ENCODE measurements at regions not wholly inside any gene's neighbourhood (a gene's known extent, or its start where the extent isn't known, plus 50 kb on each side); places are given as distances from the start of the nearest gene placed in this dataset.

DNA sequence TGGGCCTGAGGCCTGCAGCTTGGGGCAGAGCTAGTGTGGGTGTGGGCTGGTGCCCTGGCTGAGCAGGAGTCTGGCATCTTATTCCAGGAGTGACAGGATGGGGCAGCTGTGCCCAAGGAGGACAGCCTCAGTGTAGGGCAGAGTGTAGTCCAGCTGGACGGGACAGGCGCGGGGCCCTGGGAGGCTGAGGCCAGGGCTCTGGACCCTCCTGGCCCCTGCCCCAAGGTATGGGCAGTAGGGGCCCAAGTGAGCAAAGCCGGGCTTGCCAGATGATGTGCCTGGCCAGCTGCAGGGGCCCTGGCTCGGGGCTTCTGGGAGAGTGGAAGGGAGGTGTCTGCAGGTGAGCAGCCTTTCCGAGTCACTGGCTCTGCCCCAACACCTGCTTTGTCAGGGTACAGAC, 1190.9 kb downstream of the BRD1 start:
- TF ChIP-seq, protein P1, sequence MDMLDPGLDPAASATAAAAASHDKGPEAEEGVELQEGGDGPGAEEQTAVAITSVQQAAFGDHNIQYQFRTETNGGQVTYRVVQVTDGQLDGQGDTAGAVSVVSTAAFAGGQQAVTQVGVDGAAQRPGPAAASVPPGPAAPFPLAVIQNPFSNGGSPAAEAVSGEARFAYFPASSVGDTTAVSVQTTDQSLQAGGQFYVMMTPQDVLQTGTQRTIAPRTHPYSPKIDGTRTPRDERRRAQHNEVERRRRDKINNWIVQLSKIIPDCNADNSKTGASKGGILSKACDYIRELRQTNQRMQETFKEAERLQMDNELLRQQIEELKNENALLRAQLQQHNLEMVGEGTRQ (IDR thresholded peaks at IDR 0.05; ENCODE audit: low read depth, low read length), result no peak
- TF ChIP-seq, protein P2, sequence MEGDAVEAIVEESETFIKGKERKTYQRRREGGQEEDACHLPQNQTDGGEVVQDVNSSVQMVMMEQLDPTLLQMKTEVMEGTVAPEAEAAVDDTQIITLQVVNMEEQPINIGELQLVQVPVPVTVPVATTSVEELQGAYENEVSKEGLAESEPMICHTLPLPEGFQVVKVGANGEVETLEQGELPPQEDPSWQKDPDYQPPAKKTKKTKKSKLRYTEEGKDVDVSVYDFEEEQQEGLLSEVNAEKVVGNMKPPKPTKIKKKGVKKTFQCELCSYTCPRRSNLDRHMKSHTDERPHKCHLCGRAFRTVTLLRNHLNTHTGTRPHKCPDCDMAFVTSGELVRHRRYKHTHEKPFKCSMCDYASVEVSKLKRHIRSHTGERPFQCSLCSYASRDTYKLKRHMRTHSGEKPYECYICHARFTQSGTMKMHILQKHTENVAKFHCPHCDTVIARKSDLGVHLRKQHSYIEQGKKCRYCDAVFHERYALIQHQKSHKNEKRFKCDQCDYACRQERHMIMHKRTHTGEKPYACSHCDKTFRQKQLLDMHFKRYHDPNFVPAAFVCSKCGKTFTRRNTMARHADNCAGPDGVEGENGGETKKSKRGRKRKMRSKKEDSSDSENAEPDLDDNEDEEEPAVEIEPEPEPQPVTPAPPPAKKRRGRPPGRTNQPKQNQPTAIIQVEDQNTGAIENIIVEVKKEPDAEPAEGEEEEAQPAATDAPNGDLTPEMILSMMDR (conservative IDR thresholded peaks at IDR 0.05; ENCODE audit: low read depth, low read length), result no peak
- TF ChIP-seq NFE2L2 (IDR thresholded peaks at IDR 0.05; ENCODE audit: low read depth, low read length) (no peak), RAD21 (IDR thresholded peaks at IDR 0.05; ENCODE audit: low read length) (no peak), BHLHE40 (IDR thresholded peaks at IDR 0.05; ENCODE audit: low read depth, low read length) (no peak), POLR2A (IDR thresholded peaks at IDR 0.05; ENCODE audit: low read depth, low read length) (no peak)

All from IMR-90 (cell line).